Inflammatory macrophage (primary cell): ENCODE measurements at regions not wholly inside any gene's neighbourhood (a gene's known extent, or its start where the extent isn't known, plus 50 kb on each side); places are given as distances from the start of the nearest gene placed in this dataset.
"Not testable (repeated sequence)": the region's sequence is repeated elsewhere in the genome, so short reads cannot be mapped to it uniquely, and the experiment has no call there.

Experiments
- DNase-seq, 2 donors: peaks; one replicate each; pipeline ENCODE4 v3.0.0-alpha.2; 2020 to 2022

DNA sequence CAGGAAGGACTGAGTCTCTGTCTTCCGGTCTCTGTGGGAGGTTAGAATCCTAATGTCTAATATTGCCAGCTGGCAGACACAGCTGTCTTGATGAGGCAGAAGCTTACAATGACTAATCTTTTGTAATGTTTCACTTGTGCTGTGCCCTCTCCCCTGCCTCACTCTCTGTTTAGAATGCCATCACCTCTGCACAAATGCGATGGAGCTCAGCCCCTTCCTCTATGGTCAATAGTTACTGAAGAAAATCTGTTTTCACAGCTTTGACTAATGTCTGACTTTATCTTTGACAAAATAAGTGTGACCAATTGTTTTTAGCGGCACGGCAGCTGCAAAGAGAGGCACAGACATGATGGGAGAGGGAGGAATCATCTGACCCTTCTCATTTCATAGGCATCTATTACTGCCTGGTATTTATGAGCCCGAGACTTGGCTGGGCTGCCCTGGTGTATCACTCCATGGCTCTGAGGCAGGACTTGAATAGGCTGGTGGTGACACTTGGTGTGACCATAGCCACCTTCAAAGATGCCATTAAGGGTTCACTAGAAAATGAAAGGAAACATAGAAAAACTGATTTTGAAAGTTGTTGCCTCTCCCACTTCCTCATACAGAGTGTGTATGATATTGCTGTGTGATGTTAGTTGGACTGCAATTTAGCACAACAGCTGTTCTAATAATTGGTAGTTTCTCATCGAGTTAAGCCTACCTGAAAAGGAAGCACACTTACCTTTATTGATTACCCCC is 163.2 kb upstream of the NBPF11 start:
- peak in 1 of 2 donors; percentile 38 for DNase-seq

DNA sequence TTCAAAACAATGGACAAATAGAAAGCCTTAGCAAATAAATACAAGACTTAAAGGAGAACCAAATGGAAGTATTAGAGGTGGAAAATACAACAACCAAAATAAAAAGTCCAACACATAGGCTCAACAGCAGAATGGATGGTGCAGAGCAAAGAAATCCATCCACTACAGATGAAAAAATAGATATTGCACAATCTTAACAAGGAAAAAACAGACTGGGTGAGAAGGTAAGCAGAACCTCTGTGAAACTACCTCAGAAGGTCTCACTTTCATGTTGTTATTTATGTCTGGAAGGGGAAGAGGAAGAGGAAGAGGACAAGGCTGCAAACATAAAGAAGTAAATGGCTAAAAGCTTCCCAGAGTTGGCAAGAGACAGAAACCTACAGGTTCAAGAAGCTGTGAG is 158.7 kb upstream of the NBPF11 start:
- no peak for DNase-seq

DNA sequence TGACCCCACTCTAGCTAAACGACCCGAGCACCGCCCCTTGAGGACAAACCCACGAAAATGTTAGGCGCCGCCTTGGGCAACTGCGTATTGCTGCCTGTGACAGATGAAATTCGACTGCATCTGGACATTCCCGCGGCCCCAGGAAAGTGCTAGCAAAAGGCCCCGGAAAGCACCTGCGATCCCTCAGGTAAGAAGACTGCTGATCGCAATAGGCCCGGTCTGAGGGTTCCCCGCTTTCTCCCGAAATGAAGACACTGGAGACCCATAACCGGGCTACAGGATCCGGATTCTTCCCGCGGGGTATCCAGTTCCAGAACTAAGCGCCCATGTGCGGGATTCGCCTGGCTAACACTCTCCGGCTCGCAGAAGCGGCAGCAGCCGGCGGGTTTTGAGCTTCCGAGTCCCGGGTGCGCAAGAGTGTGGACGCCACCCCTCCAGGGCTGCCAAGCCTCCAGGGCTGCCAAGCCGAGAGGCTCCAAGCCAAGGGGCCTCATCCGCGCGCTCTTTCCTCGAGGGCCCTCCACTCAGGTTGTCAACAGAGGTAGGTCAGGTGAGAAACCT is 157.9 kb upstream of the NBPF11 start:
- no peak for DNase-seq

DNA sequence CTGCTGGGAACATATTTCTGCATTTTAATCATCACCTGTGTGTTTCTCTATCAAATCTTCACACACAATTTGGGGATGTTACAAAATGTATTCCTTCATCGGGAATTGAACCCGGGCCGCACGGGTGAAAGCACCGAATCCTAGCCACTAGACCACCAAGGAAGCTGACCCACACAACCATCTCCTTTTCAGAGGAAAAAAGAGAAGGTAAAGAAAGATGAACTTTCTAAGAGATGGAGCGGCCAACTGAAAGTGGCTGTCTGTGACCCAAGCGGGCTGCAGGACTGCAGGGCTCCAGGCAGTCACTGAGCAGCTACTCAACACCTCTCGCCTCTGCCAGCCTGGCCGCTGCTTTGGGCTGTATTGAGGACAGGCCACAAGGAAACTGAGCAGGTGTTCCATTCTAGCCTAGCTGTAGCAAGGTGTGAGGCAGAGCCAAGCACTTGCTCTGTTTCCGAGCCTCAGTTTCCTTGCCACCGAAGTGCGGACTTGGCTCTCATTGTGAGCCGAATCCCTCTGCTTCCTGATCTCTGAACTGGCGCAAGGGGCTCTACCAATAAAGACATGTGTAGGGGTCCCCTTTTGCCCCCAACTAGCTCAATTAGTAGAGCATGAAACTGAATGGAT is 156.9 kb upstream of the NBPF11 start:
- no peak for DNase-seq

DNA sequence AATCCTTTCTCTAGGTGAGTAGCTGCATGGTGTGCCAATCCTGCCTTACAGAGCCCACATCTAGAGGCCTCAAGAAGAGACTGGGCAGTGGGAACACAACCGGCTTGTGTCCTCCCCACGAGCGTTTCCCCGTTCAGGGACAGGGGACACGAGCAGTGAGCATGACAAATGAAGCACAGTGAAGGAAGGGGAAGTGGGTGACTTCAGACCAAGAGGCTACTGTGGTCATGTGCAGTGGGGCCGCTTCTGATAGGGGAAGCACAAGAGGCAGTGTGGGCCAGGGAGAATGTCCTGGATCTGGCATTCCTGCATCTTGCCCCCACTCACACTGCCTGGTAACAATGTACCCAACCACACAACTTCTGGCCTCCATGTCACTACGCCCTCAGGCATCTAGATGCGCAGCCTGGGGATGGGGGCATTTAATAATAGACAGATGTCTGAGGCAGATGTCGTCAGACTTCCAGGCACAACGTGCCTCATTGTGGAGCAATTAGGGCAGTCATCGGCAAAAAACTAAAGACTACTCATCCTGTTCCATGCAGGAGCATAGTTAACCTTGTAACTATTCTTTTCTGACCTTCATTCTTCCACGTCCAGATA is 155.6 kb upstream of the NBPF11 start:
- peak; percentile 81 to 87 for DNase-seq

DNA sequence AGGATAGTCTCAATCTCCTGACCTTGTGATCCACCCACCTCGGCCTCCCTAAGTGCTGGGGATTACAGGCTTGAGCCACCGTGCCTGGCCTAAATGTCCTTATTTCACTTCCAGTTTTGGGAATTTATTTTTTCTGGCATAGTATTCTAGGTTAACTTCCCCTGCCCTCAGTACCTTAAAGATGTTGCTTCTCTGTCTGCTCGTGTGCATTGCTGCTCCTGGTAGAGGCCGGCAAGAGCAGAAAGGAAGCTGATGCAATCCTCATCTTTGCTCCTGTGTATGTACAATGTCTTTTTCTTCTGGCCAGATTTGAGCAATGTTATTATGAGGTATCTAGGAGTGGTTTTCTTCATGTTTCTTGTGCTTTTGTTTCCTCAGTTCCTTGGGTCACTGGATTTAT is 152.9 kb upstream of the NBPF11 start:
- not testable (repeated sequence) for DNase-seq

DNA sequence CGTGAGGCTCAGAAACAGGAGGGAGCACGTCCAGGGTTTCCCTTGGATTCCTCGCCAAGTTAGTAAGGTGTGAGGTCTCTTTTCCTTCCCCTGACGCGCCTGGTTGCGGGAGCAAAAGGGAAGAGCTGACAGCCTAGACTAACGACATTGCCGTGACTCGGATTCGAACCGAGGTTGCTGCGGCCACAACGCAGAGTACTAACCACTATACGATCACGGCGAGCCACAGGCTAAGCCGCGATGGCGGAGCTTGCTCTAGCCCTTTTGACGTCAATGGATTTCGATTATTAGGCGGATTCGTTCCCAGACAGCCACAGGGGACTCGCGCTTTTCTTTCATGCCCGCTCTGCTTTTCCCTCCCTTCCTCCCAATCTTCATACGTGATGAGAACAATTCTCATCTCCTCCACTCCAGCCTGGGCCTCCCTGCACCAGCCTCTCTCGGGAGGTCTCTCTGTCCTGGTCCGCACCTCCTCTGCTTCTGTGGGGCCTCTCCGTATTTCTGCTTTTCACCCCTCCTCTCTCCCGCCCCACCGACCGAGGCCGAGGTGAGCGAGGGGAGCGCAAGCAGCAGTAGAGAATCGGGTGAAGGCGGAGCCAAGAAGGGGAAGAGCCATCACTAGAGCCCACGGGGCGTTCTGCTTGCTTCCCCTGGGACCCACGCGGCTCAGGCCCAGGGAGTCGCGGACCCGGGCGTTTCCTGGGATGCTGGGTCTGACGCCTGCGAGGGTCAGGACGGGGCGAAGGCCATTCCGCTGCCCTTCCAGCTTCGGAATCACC is 150.7 kb upstream of the NBPF11 start:
- DNase-seq: not testable (repeated sequence)

DNA sequence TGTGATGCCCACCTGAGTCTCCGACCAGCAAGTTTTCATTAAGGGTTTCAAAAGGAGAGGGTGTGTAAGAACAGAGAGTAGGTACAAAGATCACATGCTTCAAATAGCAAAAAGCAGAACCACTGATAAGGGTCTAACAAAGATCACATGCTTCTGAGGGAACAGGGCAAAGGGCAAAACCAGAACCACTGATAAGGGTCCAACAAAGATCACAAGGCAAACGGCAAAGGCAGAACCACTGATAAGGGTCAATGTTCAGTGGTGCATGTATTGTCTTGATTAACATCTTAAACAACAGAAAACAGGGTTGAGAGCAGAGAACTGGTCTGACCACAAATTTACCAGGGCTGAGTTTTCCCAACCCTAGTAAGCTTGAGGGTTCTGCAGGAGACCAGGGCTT is 145.8 kb upstream of the NBPF11 start:
- not testable (repeated sequence) for DNase-seq

DNA sequence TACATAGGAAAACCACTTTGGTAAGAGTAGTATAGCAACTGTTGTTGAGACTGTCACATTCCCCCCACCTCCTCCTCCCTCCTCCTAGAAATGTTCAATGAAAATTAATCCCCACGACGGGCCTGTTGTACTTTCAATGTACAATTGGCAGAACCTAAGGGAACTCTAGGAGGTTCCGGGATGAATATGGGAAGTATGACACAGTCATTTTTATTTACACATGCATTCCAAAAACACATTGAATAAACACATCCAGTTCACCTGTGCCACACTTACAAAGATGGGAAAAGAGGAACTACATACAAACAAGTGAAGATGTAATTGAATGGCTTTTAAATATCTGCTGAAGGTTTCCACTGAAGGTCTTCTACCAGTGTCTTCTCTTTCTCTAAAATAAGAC is 144.4 kb upstream of the NBPF11 start:
- no peak for DNase-seq

DNA sequence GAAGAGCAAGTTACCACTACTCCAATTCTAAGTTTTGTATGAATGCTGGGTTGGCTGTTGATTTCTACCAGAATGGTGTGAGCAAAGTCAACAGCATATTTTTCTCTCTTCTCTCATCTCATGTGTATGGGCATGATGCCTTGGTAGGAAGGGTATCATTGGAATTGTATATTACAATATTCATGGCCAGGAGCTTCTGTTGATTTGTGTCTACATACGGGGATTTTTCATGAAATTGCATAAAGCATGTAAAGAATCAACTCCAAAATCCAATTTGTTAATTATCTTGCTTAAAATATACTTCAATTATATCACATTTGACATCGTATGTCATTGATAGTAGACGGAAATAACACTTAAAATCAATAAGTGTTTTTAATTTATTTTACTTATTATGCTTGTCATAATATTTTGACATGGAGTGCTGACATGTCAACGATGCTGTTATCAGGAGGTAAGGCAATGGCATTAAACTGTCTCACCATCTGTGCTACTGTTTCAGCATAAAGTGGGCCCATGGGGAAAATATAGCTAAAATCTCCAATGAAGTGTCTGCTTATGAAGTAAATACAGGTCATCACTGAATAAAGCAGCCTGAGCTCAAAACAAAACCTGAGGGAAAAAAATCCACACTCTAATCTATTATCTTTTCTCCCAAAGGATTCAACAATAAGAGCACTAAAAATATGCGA is 142.2 kb upstream of the NBPF11 start:
- no peak for DNase-seq

DNA sequence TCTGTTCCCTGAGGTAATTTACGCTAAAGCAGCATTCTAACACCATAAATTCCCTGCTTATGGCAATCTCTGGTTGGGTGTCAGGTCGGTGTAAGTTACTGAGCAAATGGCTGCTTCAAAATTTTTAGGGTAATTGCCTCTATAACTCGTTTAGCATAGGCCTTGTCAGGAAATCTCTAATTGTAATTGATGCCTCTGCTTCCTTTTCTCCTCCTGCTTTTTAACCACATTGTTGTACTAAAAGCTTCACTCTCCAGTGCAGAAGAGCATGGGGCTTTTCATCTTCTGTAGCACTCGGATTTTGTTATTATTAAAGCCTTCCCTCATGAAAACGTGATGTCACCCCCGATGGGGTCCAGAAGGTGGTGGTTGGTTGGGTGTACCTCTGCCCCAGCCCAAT is 141.6 kb upstream of the NBPF11 start:
- DNase-seq: no peak

DNA sequence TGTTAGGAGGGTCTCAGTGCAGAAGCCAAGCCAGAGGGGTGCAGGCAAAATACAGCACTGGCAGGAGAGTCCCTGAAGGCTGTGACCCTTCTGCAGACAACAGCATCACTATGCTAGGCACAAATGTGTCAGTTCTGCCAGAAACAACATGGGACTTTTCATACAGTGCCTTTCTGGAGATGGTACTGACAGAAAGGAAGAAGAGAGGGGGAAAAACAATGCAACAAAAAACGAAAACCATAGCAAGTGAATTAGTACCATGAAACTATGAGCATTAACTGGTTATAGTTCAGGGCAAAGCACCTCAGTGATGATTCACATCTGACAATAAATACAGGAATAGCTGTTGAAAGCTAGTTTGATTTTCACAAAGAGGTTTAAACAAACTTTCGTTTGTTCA is 140.8 kb upstream of the NBPF11 start:
- DNase-seq: no peak

DNA sequence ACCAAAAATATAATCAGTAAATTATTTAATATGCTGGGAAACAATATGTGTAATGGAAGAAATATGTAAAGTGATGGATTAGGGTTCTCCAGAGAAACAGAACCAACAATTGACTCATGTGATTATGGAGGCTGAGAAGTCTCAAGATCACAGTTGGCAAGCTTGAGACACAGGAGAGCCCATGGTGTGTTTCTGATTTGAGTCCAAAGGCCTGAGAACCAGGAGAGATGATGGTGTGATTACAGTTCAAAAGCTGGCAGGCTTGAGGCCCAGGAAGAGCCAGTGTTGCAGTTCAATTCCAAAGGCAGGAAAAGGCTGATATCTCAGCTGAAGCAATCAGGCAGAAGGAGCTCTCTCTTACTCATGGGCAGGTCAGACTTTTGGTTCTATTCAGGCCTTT is 138.8 kb upstream of the NBPF11 start:
- no peak for DNase-seq

DNA sequence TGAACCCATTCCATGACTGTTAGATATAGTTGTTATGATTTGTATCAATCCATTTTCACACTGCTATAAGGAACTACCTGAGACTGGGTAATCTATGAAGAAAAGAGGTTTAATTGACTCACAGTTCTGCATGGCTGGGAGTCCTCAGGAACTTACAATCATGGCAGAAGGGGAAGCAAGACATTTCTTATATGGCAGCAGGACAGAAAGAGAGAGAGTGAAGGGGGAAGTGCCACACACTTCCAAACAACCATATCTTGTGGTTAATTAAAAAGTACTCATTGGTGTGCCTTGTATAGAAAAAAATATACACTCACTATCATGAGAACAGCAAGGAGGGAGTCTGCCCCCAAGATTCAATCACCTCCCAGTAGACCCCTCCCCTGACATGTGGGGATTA is 137.6 kb upstream of the NBPF11 start:
- DNase-seq: peak in 1 of 2 donors; percentile 13

DNA sequence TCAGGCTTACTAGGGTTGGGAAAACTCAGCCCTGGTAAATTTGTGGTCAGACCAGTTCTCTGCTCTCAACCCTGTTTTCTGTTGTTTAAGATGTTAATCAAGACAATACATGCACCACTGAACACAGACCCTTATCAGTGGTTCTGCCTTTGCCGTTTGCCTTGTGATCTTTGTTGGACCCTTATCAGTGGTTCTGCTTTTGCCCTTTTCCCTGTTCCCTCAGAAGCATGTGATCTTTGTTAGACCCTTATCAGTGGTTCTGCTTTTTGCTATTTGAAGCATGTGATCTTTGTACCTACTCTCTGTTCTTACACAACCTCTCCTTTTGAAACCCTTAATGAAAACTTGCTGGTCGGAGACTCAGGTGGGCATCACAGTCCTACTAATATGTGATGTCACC is 133.9 kb upstream of the NBPF11 start:
- not testable (repeated sequence) for DNase-seq

DNA sequence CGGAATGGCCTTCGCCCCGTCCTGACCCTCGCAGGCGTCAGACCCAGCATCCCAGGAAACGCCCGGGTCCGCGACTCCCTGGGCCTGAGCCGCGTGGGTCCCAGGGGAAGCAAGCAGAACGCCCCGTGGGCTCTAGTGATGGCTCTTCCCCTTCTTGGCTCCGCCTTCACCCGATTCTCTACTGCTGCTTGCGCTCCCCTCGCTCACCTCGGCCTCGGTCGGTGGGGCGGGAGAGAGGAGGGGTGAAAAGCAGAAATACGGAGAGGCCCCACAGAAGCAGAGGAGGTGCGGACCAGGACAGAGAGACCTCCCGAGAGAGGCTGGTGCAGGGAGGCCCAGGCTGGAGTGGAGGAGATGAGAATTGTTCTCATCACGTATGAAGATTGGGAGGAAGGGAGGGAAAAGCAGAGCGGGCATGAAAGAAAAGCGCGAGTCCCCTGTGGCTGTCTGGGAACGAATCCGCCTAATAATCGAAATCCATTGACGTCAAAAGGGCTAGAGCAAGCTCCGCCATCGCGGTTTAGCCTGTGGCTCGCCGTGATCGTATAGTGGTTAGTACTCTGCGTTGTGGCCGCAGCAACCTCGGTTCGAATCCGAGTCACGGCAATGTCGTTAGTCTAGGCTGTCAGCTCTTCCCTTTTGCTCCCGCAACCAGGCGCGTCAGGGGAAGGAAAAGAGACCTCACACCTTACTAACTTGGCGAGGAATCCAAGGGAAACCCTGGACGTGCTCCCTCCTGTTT is 128.9 kb upstream of the NBPF11 start:
- DNase-seq: not testable (repeated sequence)

DNA sequence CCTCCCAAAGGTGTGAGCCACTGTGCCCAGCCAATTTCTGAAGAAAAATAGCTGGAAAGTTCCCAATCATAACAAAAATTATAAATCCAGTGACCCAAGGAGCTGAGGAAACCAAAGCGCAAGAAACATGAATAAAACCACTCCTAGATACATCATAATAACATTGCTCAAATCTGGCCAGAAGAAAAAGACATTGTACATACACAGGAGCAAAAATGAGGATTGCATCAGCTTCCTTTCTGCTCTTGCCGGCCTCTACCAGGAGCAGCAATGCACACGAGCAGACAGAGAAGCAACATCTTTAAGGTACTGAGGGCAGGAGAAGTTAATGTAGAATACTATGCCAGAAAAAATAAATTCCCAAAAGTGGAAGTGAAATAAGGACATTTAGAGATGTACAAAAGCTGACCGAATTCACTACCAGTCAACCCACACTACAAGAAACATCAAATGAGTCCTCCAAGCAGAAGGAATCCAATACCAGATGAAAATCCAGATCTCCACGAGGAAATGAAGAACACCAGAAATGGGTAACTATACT is 127.0 kb upstream of the NBPF11 start:
- peak in 1 of 2 donors; percentile 18 for DNase-seq

DNA sequence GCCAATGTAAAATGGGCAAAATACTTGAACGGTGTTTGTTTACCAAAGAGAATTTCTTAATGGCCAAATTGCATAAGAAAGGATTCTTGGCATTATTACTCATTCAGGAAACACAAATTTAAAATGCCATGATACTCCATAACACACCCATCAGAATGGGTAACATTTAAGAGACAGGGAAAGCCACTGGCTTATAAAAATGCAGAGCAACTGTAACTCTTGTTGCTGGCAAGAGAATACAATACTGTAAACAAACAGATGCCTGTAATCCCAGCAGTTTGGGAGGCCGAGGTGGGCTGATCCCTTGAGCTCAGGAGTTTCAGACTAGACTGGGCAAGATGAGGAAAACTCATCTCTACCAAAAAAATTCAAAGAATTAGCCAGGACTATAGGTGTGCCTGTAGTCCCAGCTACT is 125.8 kb upstream of the NBPF11 start:
- DNase-seq: not testable (repeated sequence)

DNA sequence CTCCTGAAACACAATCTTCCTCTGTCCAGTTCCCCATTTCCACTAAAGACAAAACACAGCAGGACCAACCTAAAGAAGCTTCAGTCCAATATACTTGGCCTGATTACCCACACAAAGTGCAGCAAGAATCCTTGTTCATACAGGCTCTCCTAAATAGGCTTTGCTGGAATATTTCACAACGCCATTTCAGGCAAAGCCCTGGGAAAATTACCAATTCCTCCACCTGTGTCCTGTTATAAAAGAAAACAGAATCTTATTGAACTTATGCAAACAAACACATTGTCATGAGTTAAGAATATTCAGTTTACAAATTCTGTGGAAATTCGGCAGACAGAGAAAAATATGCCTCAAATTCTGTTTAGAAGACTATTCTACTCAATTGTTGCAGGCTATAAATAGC is 115.0 kb upstream of the NBPF11 start:
- not testable (repeated sequence) for DNase-seq

DNA sequence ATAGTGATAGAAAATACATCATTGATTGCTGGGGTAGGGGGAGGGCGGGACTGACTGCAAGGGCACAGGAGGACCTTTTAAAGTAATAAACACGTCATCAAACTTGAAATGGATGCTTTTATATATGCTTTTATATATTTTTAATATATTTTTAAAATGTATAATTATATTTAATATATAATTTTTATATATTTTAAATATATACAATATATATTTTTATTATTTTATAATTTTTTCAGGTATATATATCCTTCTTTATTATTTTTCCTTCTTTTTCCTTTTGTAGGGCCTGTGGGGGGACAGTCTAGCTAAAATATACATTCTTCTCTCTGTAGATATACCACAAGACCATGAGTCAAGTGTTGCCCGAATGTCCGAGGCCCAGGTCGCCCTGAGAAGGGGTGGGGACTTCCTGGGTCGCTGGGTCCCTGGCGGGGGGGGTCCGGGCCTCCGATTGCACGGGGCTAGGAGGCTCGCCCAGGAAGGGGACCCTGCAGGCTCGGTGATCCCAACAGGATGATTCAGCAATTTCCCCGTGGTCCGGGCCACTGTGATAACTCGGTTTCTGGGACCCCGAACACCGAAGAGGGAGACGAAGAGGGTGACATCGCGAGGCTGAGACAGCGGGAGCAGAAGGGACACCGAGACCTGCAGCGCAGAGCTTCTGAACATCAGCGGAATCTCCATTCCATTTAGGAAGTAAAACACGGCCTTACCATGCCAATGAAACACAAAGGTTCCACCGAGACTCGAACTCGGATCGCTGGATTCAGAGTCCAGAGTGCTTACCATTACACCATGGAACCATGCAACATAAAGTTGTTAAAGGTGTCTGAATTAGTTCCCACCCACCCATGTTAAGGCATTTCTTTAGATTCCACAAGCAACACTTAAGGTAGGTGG is 112.5 kb upstream of the NBPF11 start:
- no peak for DNase-seq
